Activated B cell treated with CpG ODN at 0.5 μM for 24 hours (primary cell): ENCODE measurements at regions not wholly inside any gene's neighbourhood (a gene's known extent, or its start where the extent isn't known, plus 50 kb on each side); places are given as distances from the start of the nearest gene placed in this dataset.

ENCODE experiments used
- ATAC-seq: fragments of 200-7000 bp; cut with Tn5 transposase; one replicate; pipeline ENCODE4 v1.10.0; 2021; ENCODE audit warnings: low read depth, mild to moderate bottlenecking, moderate library complexity
- CTCF ChIA-PET: fragments of 350-600 bp; sonication (Branson Sonifier 250); formaldehyde crosslinking; loops from one replicate; lab custom pipeline; 2021; ENCODE audit warnings: antibody characterized with exemption; lab: Charles Lee
- POLR2A ChIA-PET: fragments of 350-600 bp; sonication (Branson Sonifier 250); formaldehyde crosslinking; loops from one replicate; lab custom pipeline; 2021; ENCODE audit warnings: antibody characterized with exemption; lab: Charles Lee
- DNase-seq: peaks from one replicate; pipeline ENCODE4 v3.0.0; 2022
- H3K27ac Mint-ChIP-seq: one replicate; pipeline ENCODE4 v1.8.0; 2020; ENCODE audit warnings: mixed read lengths
- H3K27me3 Mint-ChIP-seq: one replicate; pipeline ENCODE4 v1.8.0; 2021; ENCODE audit warnings: mixed read lengths
- H3K36me3 Mint-ChIP-seq: one replicate; pipeline ENCODE4 v1.8.0; 2021; ENCODE audit warnings: low read depth, mixed read lengths
- H3K4me1 Mint-ChIP-seq: one replicate; pipeline ENCODE4 v1.8.0; 2021; ENCODE audit warnings: mixed read lengths
- H3K4me3 Mint-ChIP-seq: one replicate; pipeline ENCODE4 v1.8.0; 2020; ENCODE audit warnings: mild to moderate bottlenecking, mixed read lengths
- H3K9me3 Mint-ChIP-seq: one replicate; pipeline ENCODE4 v1.8.0; 2020; ENCODE audit warnings: mixed read lengths
- intact Hi-C: fragments of 100-400 bp; cut with micrococcal nuclease; formaldehyde crosslinking; loops from one replicate; pipeline ENCODE4 v1.15.1; 2024
- TF ChIP-seq, protein P1 (sequence below): fragments of 200-600 bp; IDR thresholded peaks from one replicate; pipeline ENCODE4 v1.8.0; 2022; ENCODE audit warnings: antibody characterized with exemption, mild to moderate bottlenecking

DNA sequence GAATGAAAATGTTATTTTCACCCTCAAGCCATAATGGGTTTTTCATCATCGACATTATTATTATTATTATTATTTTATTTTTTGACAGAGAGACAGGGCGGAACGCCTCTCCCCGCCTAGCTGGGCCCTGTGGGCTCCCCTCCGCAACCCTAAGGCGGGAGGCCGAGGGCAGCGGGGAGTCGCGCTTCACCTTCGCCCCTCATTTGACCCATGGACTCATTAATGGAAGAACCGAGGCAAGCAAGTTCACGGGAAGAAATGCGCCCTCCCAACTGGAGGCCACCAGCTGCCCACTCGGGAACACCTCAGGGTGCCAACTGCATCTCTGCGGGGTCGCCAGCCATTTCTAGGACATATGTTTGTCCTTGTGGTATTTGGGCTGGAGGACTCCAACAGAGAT, 115.3 kb upstream of the KIRREL3 start:
- Mint-ChIP-seq H3K9me3 (no peaks in the 10 kb centered on the region), H3K27me3 (no peaks in the 10 kb centered on the region), H3K4me1 (no peaks in the 10 kb centered on the region), H3K4me3 (no peak overlapping the region), H3K36me3 (no peaks in the 10 kb centered on the region), H3K27ac (no peak overlapping the region)
- TF ChIP-seq, protein P1, sequence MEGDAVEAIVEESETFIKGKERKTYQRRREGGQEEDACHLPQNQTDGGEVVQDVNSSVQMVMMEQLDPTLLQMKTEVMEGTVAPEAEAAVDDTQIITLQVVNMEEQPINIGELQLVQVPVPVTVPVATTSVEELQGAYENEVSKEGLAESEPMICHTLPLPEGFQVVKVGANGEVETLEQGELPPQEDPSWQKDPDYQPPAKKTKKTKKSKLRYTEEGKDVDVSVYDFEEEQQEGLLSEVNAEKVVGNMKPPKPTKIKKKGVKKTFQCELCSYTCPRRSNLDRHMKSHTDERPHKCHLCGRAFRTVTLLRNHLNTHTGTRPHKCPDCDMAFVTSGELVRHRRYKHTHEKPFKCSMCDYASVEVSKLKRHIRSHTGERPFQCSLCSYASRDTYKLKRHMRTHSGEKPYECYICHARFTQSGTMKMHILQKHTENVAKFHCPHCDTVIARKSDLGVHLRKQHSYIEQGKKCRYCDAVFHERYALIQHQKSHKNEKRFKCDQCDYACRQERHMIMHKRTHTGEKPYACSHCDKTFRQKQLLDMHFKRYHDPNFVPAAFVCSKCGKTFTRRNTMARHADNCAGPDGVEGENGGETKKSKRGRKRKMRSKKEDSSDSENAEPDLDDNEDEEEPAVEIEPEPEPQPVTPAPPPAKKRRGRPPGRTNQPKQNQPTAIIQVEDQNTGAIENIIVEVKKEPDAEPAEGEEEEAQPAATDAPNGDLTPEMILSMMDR, result no peak
- intact Hi-C loops, result no loop called here
- ATAC-seq, result no peak
- ChIA-PET POLR2A (no interaction called here), CTCF (no interaction called here)
- no peak for DNase-seq

DNA sequence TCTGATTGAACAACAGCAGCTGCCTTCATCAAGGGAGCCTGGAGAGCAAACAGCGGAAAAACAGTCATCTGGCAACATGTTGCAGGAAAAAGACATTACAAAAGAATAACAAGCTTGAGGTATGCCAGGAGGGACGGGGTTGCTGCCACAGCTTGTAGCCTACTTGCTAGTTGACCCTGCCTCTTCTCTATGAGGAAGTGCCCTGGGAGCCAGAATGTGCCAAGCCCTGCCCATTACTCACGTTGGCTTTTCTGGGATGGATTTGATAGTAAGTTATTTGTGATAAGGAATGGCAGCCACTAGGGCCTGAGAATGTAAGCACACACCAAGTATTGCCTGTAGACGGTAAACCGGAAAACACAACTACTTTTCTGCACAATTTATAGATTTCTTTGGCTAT, 113.5 kb upstream of the KIRREL3 start:
- no peak for ATAC-seq
- Mint-ChIP-seq H3K36me3 (no peaks in the 10 kb centered on the region), H3K4me1 (no peaks in the 10 kb centered on the region), H3K9me3 (no peaks in the 10 kb centered on the region), H3K27ac (no peak overlapping the region), H3K27me3 (no peaks in the 10 kb centered on the region), H3K4me3 (no peak overlapping the region)
- intact Hi-C loops, result no loop called here
- ChIA-PET CTCF (no interaction called here), POLR2A (no interaction called here)
- no peak for DNase-seq
- TF ChIP-seq, protein P1, result no peak

DNA sequence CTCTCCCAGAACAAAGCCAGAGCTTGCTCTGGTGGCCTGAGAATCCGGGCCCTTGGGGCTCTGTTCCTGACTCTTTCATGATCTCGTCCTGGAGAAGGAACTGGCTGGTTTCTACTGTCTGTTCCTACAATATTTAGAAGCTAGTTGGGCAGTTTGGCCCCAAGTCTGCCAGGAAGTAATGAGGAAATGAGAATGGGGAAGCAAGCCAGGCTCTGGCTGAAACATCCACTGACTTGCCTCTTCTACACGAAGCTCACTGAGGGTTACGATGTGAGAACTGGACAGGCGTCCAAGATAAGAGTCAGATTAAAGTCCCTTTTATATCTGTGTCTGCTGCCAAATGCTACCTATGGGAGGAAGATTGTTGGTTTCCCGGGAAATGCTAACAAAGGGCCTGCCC, 110.0 kb upstream of the KIRREL3 start:
- TF ChIP-seq, protein P1, result no peak
- H3K9me3 Mint-ChIP-seq, result no peaks in the 10 kb centered on the region
- DNase-seq (no peak), ATAC-seq (no peak)
- ChIA-PET CTCF (no interaction called here), POLR2A (no interaction called here)
- no peaks in the 10 kb centered on the region for H3K4me1 Mint-ChIP-seq
- intact Hi-C loops, result no loop called here
- H3K4me3 Mint-ChIP-seq, result no peak overlapping the region
- H3K27me3 Mint-ChIP-seq, result no peaks in the 10 kb centered on the region
- H3K36me3 Mint-ChIP-seq, result no peaks in the 10 kb centered on the region
- H3K27ac Mint-ChIP-seq, result no peak overlapping the region

DNA sequence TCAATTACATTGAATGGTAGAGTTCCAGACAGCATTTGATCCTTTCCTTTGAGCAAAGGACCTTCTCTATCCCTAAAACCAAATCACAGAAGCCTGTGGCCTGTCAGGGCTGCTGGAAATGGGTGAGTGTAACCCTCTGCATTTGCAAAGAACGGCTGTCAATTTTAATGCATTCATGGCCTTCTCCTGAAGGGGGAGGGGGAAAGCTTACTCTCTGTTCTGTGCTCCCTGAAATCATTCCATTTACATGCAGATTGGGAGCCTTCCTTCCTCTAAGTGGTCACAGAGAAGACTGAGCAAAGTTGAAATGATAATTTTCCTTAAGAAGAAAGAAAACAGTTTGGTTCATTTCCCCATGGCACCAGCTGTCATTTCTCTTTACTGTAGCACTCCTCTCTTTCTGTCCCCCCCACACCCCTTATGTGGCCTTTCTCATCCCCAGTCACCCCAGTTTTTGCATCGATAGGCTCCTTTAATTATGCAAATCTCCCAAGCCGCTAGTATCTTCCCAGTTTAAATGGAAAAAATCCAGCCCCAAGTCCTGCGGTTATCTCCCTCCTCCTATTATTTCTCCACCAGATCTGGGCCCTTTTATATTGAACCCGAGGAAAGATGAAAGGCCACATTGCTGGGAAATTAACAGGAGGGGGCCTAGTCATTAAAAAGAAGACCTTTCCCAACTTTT, 109.4 kb upstream of the KIRREL3 start:
- DNase-seq (no peak), ATAC-seq (no peak)
- intact Hi-C loops, result no loop called here
- no peak overlapping the region for H3K4me3 Mint-ChIP-seq
- no peaks in the 10 kb centered on the region for H3K4me1 Mint-ChIP-seq
- H3K27ac Mint-ChIP-seq, result no peak overlapping the region
- no peaks in the 10 kb centered on the region for H3K9me3 Mint-ChIP-seq
- ChIA-PET CTCF (no interaction called here), POLR2A (no interaction called here)
- no peaks in the 10 kb centered on the region for H3K36me3 Mint-ChIP-seq
- TF ChIP-seq, protein P1, result no peak
- H3K27me3 Mint-ChIP-seq, result no peaks in the 10 kb centered on the region

DNA sequence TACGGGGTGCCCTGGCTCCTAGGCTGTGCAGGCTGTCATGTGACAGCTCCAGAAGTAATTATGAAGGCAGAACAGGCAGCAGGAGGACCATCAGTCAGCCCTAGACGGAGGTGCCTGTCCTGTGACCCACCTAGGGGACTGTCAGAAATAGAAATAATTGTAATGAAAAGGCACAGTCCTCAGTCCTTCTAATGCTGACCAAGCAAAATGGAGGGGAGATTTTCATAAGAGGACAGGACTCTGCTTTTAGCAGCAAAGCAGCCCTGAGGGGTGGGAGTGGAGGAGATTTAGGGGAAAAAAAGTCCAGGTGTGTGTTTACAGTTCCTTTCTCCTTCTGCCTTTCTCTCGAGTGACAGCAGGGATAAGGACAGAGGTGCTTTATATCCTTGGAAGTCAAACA, 108.3 kb upstream of the KIRREL3 start:
- ATAC-seq (no peak), DNase-seq (no peak)
- no peak overlapping the region for H3K27ac Mint-ChIP-seq
- no peak overlapping the region for H3K4me3 Mint-ChIP-seq
- no peaks in the 10 kb centered on the region for H3K9me3 Mint-ChIP-seq
- POLR2A ChIA-PET, result no interaction called here
- CTCF ChIA-PET, result no interaction called here
- no peaks in the 10 kb centered on the region for H3K27me3 Mint-ChIP-seq
- H3K36me3 Mint-ChIP-seq, result no peaks in the 10 kb centered on the region
- TF ChIP-seq, protein P1, result no peak
- intact Hi-C loops, result no loop called here
- no peaks in the 10 kb centered on the region for H3K4me1 Mint-ChIP-seq
